CD4-positive, alpha-beta T cell treated with Interleukin-4 for 1 hour (primary cell): ENCODE measurements at regions not wholly inside any gene's neighbourhood (a gene's known extent, or its start where the extent isn't known, plus 50 kb on each side); places are given as distances from the start of the nearest gene placed in this dataset.
"Not testable (repeated sequence)": the region's sequence is repeated elsewhere in the genome, so short reads cannot be mapped to it uniquely, and the experiment has no call there.

ENCODE experiments used
- DNase-seq, 2 donors: peaks; one replicate each; pipeline ENCODE4 v3.0.0-alpha.2; 2020 to 2022

DNA sequence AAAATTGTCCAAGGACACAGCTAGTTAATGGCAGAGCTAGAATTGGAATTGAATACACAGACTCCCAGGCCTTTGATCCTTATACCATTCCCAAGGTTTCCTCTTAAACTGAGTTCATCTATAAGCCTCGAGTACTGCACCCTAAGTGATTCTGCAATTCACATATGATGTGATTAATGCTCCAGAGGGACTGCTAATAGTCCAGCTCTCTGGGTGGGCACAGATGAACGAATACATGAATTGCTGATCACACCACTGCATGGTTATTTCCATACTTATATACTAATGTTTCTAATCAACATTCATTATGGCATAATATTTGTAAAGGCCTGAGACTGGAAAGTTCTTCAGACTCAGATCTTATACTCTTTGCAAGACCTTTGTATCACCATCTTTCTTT lies 101.8 kb downstream of the NUFIP1 start:
- no peak for DNase-seq

DNA sequence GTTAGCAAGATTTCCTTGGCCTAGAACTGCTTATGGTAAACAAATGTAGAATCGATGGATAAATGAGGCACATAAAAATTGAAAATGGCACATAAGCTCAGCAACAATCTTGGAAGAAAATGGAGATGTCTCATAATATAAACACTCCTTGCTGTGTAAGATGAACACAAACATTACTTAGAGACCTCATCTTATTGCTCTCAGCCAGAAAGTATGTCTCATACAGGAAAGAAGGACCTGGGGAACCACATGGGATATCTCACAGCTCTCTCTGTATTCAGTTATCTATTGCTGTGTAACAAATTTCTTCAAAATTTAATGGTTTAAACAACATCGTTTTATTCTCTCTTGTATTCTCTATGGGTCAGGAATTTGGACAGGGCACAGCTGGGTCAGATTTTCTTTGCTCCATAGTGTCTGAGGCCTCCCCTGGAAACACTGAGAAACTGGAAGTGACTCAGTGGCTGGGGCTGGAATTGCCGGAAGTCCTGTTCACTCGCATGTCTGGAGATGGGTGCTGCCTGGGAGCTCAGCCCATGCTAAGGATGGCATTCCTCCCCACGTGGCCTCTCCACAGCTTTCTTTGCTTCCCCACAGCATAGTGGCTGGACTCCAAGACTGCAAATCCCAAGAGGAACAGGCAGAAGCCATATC lies 105.1 kb downstream of the NUFIP1 start:
- DNase-seq, result no peak

DNA sequence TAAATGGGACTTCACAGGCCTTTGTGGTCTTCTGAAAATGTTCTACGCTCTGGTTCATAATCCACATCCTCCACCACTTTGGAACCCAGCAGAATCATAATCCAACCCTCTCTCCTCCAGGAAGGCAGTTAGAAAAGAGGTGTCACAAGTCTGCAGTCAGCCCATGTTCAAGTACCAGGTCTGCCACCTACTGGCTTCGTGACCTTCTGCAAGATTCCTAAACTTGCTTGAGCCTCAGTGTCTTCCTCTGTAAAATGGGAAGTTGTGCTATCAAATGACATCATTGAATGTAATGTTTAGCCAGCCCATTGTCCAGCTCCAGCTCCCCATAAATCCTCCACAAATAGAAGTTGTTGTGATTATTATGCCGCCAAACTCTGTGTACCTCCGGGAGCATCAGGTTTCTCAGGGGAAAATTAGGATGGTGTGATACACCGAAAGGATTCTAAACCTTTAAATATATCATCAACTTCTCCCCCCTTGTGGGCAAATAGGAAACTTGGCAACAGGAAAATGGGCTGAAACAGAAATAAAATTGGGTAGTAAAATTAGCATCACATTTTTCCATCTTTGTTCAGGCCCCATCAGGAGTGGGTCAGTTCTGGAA lies 109.7 kb downstream of the NUFIP1 start:
- peak in 1 of 2 donors; percentile 21 for DNase-seq

DNA sequence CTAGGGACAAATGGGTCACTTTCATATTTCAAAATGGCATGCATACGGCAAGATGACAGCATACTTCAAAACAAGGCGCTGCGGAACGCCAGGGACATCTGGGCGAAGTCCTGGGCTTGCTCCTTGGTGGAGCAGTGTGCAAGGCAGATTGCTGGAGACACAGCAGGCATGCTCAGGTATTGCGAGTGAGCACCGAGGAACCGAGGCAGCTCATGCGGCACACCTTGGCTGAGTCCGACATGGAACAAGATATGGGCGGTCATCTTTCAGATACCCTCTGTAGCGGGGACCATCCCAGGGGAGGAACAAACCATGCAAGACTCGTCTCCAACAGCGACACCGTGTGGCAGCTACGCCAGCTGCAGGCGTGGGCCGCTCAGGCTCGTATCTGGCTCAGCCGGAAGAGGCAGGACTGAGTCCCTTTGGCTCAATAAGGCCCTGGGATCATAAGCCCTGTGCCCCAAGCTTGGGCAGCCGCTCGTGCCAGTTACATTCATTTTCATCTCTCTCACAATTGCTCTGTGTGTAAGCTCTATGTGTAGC lies 112.4 kb downstream of the NUFIP1 start:
- no peak for DNase-seq

DNA sequence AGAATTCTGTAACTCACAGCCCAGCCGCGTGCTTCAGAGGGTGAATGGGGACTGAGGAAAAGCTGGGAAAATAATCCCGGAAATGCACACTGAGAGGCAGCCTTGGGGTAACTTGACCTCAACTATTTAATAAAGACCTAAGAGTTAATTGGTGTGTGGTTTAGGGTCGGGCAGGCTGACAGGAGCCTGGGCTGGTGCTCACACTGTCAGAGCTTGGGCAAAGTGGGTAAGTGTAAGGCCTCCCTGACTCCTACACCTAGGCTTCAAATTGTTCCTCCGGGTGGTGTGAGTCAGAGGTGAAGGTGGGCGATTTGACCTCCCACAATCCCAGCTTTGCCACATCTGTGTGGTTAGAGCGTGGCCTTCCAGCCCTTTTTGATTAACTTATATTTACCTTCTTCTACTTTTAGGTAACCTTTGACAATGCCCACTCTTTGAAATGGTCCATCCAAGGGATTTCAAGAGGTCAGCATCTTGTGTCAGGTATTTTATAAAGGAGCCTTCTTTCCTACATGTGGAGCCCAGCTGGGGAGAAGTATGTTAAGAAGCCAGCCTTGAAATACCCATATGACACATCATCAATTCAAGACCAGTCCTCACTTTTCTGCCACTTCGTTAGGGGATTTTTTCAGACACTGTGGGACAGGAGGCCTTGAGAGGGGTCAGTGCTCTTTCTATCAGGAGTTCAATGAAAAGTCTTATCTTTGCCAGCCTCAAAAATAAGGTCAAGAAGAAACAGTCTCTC lies 114.2 kb downstream of the NUFIP1 start:
- DNase-seq, result no peak

DNA sequence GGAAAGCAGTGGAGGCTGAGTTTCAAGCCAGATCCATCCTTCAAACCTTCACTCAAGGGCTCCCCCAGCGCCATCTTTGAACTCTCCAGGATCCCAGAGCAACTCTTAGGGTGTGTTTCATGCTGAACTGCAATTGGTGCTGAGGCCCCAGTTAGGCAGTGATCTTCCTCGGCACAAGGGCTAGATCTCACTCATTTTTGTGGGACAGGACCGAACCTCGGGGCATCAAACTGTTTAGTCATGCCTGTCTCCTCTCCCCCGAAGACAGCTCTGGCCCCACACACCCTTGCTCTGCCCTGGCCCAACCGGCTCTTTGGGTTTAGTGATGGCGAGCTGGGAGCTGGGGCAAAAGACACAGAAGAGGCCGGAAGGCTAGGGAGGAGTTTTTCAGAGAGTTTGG lies 115.1 kb downstream of the NUFIP1 start:
- DNase-seq, result no peak

DNA sequence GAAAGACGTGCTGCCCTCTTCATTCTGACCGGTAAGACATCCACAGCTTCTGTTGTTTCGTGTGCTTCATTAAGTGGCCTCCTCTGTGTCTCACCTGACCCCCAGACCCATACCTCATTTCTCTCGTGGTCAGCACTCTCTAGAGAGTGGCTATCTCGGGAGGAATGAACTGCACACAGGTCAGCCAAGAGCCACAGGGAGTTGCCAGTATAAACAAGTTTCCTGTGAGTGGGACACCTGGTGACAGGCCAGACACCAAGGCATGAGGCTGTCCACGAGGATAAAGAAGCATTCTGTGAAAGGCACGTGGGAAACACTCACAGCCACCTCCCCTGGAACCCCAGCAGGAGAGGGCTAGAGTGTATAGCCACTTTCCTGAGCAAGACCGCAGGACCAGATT lies 115.8 kb downstream of the NUFIP1 start:
- DNase-seq, result no peak

DNA sequence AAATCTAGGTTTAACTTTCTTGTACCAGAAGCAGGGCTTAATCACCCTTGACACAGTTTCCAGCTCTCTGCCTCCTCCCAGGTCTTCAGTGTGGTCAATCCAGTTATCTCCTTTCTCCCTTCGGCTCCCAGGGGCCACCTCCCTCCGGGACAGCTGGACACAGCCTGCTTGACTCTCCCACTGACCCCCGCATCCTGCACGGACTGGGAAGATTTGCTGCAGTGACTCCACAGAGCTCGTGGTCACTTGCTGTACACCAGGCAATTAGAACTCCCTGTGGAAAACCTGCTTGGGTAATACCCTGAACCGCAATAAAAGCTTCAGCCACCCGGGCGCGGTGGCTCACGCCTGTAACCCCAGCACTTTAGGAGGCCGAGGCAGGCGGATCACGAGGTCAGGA lies 116.5 kb downstream of the NUFIP1 start:
- no peak for DNase-seq

DNA sequence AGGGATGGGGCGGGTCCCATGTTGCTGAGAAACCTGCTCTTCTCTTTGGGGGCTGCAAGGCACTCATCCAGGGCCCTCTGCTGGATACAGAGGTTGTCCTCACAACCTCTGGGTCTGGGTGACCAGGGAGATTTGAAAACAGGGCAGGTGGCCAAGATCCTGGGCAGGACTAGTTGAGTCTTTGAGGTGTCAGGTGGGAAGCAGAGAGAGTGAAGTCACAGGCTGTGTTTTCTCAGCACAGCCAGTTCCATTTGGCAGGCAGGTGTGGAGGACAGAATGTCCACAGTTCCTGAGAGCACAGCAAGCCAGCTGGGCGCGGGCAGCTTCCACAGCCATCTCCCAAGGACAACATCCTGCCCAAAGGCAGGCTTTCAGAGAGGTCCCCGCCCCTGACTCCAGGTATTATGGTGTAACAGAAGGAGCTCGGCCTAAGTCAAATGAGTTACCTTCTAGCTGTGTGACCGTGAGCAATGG lies 118.8 kb downstream of the NUFIP1 start:
- no peak for DNase-seq

DNA sequence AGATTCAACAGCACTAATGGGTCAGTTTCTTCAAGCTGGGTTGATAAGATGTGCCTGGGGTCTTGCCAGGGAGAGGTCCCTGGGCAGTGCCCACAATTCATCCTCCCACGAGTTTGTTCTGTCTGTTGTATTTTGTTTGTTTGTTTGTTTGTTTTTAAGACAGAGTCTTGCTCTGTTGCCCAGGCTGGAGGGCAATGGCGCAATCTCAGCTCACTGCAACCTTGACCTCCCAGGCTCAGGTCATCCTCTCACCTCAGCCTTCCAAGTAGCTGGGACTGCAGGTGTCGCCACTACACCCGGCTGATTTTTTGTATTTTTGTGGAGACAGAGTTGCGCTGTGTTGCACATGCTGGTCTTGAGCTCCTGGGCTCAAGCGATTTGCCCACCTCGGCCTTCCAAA lies 120.1 kb downstream of the NUFIP1 start:
- no peak for DNase-seq

DNA sequence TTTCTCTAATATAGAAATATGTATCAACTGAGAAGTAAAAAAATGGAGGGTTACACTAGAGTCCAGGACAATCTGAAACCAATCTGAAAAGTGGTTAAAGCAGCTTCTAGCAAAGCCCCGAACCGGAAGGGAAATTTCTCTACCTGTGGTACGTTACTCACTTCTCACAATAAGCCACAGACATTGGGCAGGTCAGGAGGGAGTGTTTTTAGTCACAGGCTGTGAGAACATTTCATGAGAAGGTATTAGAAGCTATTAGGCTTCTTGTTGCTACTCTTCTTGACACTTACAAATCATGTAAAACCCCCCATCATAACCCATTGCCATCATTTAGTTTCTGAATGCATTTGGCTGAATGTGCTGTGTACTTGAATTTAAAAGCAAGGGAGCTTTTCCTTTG lies 120.9 kb downstream of the NUFIP1 start:
- DNase-seq, result no peak

DNA sequence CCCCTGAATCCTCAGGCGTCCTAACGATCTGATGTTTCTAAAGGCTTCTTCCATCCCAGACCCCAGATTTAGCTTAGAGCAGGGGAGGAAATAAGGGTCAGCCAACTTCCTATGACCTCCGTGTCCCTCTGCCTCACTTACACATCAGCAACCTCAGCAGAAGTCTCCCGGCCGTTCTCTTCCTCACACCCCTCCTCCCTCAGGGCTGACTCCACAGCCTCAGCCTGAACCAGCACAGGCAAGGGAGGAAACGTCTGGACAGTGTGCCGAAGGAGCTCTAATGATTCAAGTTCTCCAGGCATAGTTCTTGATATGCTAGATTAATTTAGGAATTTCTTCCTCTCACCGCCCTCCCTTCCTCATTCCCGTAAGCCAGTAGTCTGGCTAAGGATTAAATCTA lies 121.4 kb downstream of the NUFIP1 start:
- DNase-seq, result no peak

DNA sequence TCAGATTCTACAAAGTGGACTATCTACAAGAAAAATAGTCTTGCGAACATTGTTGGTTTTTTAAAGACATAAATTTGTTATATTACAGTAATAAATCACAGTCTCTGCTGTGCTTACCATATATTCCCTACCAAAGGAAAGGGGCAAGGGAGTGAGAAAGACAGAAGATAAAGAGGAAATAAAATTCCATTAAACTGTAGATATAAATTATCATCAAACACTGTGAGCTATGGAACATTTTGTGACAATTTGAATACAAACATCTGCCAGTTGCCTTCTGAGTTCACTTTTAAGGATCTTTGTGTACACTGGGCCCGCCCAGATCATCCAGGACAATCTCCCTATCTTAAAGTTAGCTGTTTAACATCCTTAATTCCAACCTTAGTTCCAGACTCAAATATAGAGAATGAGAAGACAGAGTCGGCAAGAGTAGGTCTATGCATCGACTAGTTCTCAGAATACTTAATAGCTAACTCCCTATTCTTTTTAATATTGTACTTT lies 122.8 kb downstream of the NUFIP1 start:
- DNase-seq, result no peak

DNA sequence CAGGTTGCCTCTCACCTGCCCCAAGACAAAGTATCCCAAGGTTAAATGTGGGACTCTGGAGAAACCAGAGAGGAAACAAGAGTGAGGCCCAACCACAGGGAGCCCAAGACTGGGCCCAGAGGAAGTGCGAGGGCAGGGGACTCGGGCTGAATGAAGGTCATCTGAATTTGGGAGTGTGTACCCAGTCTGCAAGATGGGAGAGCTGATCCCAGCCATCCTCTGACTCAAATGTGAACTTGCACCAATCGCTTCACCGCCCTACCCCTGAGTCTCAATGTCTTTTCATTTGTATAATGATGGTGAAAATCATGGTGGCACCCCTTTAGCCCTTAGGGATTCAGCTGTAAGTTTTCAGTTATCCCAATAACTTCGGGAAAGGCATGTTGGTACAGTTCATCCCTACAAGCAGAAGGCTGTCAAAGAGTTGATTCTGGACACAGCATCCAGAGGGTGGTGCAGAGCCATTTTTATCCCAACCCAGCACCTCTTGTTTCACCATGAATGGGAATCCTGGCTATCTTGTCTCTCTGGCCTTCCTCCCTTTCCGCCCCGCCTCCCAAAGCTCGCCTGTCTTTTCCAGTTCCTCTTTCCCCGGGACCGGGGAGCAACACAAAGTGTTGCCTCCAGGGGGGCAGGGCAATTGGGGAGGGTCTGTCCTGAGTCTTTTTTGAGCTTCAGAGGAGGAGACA lies 123.4 kb downstream of the NUFIP1 start:
- no peak for DNase-seq

DNA sequence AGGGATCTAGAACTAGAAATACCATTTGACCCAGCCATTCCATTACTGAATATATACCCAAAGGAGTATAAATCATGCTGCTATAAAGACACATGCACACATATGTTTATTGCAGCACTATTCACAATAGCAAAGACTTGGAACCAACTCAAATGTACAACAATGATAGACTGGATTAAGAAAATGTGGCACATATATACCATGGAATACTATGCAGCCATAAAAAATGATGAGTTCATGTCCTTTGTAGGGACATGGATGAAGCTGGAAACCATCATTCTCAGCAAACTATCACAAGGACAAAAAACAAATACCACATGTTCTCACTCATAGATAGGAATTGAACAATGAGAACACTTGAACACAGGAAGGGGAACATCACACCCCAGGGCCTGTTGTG lies 125.6 kb downstream of the NUFIP1 start:
- not testable (repeated sequence) for DNase-seq

DNA sequence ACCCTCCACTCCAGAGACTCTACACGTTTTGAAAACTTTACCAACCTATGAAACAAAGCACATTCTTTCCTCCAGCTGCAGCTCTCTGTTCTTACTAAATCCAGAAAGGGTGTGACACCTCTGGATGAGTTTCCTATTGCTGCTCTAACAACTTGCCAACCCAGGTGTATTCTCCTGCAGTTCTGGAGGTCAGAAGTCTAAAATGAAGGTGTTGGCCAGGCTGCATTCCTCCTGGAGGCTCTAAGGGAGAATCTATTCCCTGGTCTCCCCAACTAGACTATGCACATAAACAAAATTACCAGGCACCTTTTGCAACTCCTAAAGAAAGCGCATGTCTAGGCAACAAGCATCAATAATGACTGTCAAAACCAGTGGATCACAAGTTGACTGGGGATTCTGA lies 128.8 kb downstream of the NUFIP1 start:
- DNase-seq, result no peak

DNA sequence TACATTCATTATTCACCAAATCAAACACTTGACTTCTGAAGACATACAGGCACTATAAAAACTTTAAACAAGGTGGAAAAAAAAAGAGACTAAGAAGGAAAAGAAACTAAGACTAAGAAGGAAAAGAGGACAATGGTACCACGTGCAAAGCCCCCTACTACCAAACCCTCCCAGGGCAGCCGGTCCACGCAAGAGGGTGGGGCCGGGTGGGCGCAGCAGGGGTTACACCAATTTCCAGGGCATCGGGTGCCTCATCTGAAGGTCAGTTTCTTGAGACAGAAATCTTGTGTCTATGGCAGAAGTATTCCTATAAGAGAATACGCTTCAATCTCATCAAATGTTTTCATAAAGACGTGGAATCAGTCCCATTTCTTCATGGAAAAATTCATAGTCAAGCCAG lies 131.5 kb downstream of the NUFIP1 start:
- no peak for DNase-seq

DNA sequence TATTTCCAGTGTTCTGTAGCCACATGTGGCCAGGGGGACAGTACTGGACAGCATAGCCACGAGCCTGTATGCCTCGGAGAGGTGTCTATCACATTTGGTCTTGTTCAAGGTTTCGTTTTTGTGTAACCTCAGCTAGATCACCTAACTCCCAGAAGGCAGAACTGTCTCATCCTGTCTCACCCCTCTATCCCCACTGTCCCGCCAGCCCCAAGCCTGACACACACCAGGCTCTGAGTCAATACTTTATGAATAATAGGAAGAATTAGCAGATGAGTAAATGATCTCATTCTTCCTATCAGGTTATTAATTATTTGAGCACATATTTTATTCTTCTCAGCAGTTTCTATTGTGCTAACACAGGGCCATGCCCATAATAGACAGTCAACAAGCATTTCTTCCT lies 132.2 kb downstream of the NUFIP1 start:
- DNase-seq, result no peak

DNA sequence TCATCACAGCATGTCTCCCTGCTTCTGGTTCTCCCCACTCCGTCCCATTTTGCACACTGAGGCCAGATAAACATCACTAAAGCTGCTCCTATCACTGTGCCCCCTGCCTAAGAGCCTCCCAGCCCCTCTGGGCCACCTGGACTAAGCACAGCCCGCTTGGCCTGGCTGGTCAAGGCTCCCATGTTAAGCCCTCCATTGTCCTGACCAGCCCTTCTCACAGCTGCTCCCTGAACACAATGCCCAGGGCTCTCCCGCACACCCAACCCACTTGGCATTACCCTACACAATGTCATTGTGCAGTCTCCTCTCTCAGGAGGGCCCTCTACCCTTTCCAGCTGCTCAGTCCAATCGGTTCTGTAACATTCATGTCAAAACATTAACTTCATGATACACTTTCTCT lies 133.4 kb downstream of the NUFIP1 start:
- no peak for DNase-seq

DNA sequence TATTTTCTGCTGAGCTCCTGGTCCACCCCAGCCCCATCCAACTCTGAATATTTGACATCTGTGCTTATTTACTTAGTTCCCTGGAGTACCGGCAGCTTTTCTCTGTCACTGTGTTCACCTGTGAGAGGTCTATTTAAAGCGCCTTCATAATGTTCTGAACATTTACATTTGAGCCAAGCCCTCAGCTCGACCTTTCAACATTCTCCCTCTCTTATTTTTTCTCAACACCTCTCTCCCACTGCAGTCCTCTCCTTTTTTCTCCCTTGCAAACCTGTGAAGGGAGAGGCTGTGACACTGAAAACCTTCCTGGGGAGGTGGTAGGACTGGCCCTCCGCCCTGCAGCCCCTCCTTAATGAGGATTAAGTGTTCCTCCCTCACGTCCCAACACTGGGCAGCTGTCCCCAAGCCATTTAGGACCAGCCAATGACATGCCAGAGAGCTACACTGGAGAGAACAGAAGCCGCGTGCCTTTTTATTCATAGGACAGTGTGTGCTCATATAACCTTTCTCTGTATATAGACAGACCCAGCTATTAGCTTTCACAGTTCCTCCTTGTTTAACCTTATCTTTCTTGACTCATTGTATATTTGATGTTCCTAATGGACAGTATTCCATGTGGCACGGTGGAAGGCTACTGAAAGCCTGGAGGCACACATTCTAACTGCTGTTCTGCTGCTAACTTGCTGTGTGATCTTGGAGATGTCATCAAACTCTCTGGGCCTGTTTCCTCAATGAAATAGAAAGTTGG lies 134.8 kb downstream of the NUFIP1 start:
- DNase-seq, result no peak

DNA sequence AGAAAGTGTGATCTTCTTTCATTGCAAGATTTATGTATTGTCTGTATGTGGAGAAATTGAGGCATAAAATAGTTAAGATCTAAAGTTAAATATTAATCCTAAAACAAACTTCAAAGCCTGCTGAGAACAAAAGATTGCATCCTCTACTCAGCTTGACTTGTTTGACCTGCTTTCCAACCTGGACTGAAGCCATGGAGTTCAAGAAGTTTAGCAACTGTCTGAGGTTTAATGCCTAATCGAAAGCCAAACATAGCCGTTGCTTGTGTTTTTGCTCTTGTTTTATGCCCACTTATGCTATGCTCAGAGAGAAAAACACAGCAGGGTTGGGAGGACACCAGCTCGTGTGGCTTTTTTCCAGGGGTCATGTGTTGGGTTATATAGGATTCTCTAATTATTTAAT lies 135.6 kb downstream of the NUFIP1 start:
- no peak for DNase-seq

DNA sequence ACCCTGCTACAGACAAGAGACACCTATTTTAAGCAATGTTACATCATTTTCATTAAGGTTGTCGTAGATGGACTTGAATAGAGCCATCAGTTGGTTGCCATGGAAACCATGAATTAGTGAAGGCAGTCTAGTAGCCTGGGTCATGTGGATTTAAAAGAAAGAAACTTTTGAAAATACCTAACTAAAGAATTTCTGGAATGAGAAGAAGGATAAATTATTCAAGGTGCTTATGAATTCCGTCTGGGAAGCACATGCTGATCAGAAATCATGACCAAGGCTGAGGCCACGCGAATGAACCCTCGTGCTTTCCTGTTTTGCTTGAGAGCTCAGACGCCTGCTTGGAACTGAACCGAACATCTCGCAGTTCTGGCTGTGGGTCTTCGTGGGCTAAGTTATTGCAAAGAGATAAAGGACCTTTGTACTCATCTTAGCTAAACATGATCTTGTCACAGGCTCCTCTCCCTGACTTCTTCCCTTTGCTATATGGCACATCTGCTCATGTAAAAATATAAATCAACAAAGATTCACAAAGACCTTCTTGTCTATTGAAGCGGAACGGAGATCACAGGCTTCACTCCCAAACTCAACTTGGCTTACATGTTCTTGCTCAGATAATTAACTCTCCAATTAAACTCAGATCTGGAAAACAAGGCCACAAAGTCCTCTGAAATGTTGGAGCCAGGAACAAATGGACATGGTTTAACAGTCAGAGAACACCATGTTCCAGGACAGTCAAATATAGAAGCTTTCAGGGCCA lies 140.2 kb downstream of the NUFIP1 start:
- DNase-seq, result no peak
